HG02852 (cell line): ENCODE measurements at regions not wholly inside any gene's neighbourhood (a gene's known extent, or its start where the extent isn't known, plus 50 kb on each side); places are given as distances from the start of the nearest gene placed in this dataset.
"Not testable (repeated sequence)": the region's sequence is repeated elsewhere in the genome, so short reads cannot be mapped to it uniquely, and the experiment has no call there.

Source experiments
- ATAC-seq: cut with Tn5 transposase; IDR thresholded peaks from one replicate; pipeline ENCODE4 v1.9.1; 2021; ENCODE audit warnings: mild to moderate bottlenecking, moderate library complexity; ENCODE audit not compliant: unreplicated experiment

- no peak for ATAC-seq
Measured at GRCh38 chr13:67990868-67991267, 760.7 kb upstream of the PCDH9 start.

GRCh38 chr13:67986234-67986633, 756.1 kb upstream of the PCDH9 start:
- ATAC-seq, result no peak

- ATAC-seq, result no peak
Measured at GRCh38 chr13:67977066-67977465, 746.9 kb upstream of the PCDH9 start.

- no peak for ATAC-seq
Measured at GRCh38 chr13:67971291-67971690, 741.2 kb upstream of the PCDH9 start.

- ATAC-seq, result no peak
Measured at GRCh38 chr13:67967031-67967430, 736.9 kb upstream of the PCDH9 start.

GRCh38 chr13:67966065-67966464, 735.9 kb upstream of the PCDH9 start:
- no peak for ATAC-seq

GRCh38 chr13:67964986-67965385, 734.9 kb upstream of the PCDH9 start:
- ATAC-seq, result no peak

- ATAC-seq, result no peak
Measured at GRCh38 chr13:67964091-67964490, 734.0 kb upstream of the PCDH9 start.

- ATAC-seq, result no peak
Measured at GRCh38 chr13:67961331-67961730, 731.2 kb upstream of the PCDH9 start.

GRCh38 chr13:67951431-67951830, 721.3 kb upstream of the PCDH9 start:
- ATAC-seq, result no peak

- ATAC-seq, result no peak
Measured at GRCh38 chr13:67950603-67951002, 720.5 kb upstream of the PCDH9 start.

GRCh38 chr13:67946131-67946530, 716.0 kb upstream of the PCDH9 start:
- ATAC-seq, result no peak

GRCh38 chr13:67943116-67943515, 713.0 kb upstream of the PCDH9 start:
- ATAC-seq, result no peak

- no peak for ATAC-seq
Measured at GRCh38 chr13:67935626-67936025, 705.5 kb upstream of the PCDH9 start.

GRCh38 chr13:67934617-67935330, 704.6 kb upstream of the PCDH9 start:
- ATAC-seq, result no peak

GRCh38 chr13:67932991-67933390, 702.9 kb upstream of the PCDH9 start:
- ATAC-seq, result no peak

- no peak for ATAC-seq
Measured at GRCh38 chr13:67917291-67917987, 687.3 kb upstream of the PCDH9 start.

- no peak for ATAC-seq
Measured at GRCh38 chr13:67916650-67917049, 686.5 kb upstream of the PCDH9 start.

GRCh38 chr13:67914535-67914934, 684.4 kb upstream of the PCDH9 start:
- ATAC-seq, result no peak

- ATAC-seq, result not testable (repeated sequence)
Measured at GRCh38 chr13:67902960-67903359, 672.8 kb upstream of the PCDH9 start.

- no peak for ATAC-seq
Measured at GRCh38 chr13:67880916-67881315, 650.8 kb upstream of the PCDH9 start.

- ATAC-seq, result no peak
Measured at GRCh38 chr13:67878376-67878775, 648.2 kb upstream of the PCDH9 start.

GRCh38 chr13:67877031-67877430, 646.9 kb upstream of the PCDH9 start:
- no peak for ATAC-seq
